Right lobe of liver (tissue), 6 donors: ENCODE measurements at regions not wholly inside any gene's neighbourhood (a gene's known extent, or its start where the extent isn't known, plus 50 kb on each side); places are given as distances from the start of the nearest gene placed in this dataset.

Experiments
- ATAC-seq, 4 donors: fragments of 200-7000 bp; cut with Tn5 transposase; one replicate each; pipeline ENCODE4 v1.9.1; 2020; ENCODE audit warnings: mild to moderate bottlenecking in 4 of 4, moderate library complexity in 4 of 4
- DNase-seq, 3 donors: peaks; one replicate each; pipeline ENCODE4 v3.0.0-alpha.2; 2020
- H3K27ac ChIP-seq, 3 donors: fragments of 200-600 bp; one replicate each; pipeline ENCODE4 v1.8.0; 2022
- H3K27me3 ChIP-seq, 2 donors: fragments of 200-600 bp; one replicate each; pipeline ENCODE4 v1.8.0; 2022
- H3K36me3 ChIP-seq, 4 donors: fragments of 200-600 bp; sonication (generic) in 1 of 4; one replicate each; pipeline versions ENCODE4 v1.5.1 to v1.8.0; 2017 to 2022; ENCODE audit warnings: control low read depth in 1 of 4
- H3K4me1 ChIP-seq, 4 donors: fragments of 200-600 bp; sonication (generic) in 1 of 4; one replicate each; pipeline versions ENCODE4 v1.5.1 to v1.8.0; 2017 to 2022; ENCODE audit warnings: control low read depth in 1 of 4
- H3K4me3 ChIP-seq, 3 donors: fragments of 200-600 bp; one replicate each; pipeline ENCODE4 v1.8.0; 2022
- H3K9me3 ChIP-seq, 4 donors: fragments of 200-600 bp; sonication (generic) in 1 of 4; one replicate each; pipeline versions ENCODE4 v1.5.1 to v1.8.0; 2017 to 2022; ENCODE audit warnings: control low read depth in 1 of 4
- CTCF ChIP-seq, 4 donors: fragments of 200-600 bp in 3 of 4; fragments of 450-650 bp in 1 of 4; IDR thresholded peaks; one replicate each; pipeline versions ENCODE4 v1.5.1 to v1.8.0; 2016 to 2022; ENCODE audit warnings: antibody characterized with exemption in 4 of 4, mild to moderate bottlenecking in 2 of 4
- POLR2A ChIP-seq: fragments of 450-650 bp; IDR thresholded peaks from one replicate; pipeline ENCODE4 v1.6.1; 2017; ENCODE audit warnings: antibody characterized with exemption, mild to moderate bottlenecking
- WGBS: methylation state at CpG from one replicate; pipeline ENCODE4 v1.1.6; 2018; ENCODE audit warnings: low coverage, low lambda C conversion rate; ENCODE audit not compliant: insufficient coverage; ENCODE audit errors: missing lambda C conversion rate; 5-methylcytosine and 5-hydroxymethylcytosine counted together
- intact Hi-C, 2 donors: fragments of 100-400 bp; cut with DNase I; formaldehyde crosslinking; loops; one replicate each; pipeline versions ENCODE4 v1.11.2 to v1.14.1; 2022
- donor health status: DM: no; HTN: yes; CAD: no.
- donor health status: DM: no; HTN: no; CAD: no.
- donor health status: DM: no; HTN: no; CAD: no.
- donor health status: DM: no; HTN: yes; CAD: no.
- donor health status: DM: no; HTN: yes; CAD: no.

- ATAC-seq (no peak), DNase-seq (no peak)
- intact Hi-C loops = no loop called here
- no peak for TF ChIP-seq CTCF (IDR thresholded peaks at IDR 0.05)
- no peak for TF ChIP-seq POLR2A
- 95% methylated on average over 9 of the region's 12 CpGs for WGBS
- Histone ChIP-seq H3K36me3 (no peaks in the 10 kb centered on the region), H3K4me1 (no peaks in the 10 kb centered on the region), H3K9me3 (no peaks in the 10 kb centered on the region), H3K27ac (no peak overlapping the region), H3K4me3 (no peak overlapping the region), H3K27me3 (no peaks in the 10 kb centered on the region)
Measured at GRCh38 chr2:16181062-16181740, 240.9 kb downstream of the MYCN start.

- no peak for TF ChIP-seq POLR2A
- no peak for TF ChIP-seq CTCF (IDR thresholded peaks at IDR 0.05)
- Histone ChIP-seq H3K36me3 (no peaks in the 10 kb centered on the region), H3K4me1 (no peaks in the 10 kb centered on the region), H3K27me3 (no peaks in the 10 kb centered on the region), H3K4me3 (no peak overlapping the region), H3K27ac (no peak overlapping the region), H3K9me3 (no peaks in the 10 kb centered on the region)
- DNase-seq (no peak), ATAC-seq (no peak)
- intact Hi-C loops = no loop called here
- 75% methylated on average over 1 of the region's 6 CpGs for WGBS
Measured at GRCh38 chr2:16180631-16181030, 240.3 kb downstream of the MYCN start.

GRCh38 chr2:16179701-16180416, 239.5 kb downstream of the MYCN start:
- DNase-seq = no peak

GRCh38 chr2:16178551-16179130, 238.3 kb downstream of the MYCN start:
- TF ChIP-seq POLR2A (no peak), CTCF (IDR thresholded peaks at IDR 0.05) (no peak)
- DNase-seq (no peak), ATAC-seq (no peak)
- Histone ChIP-seq H3K4me1 (no peaks in the 10 kb centered on the region), H3K27ac (no peak overlapping the region), H3K36me3 (no peaks in the 10 kb centered on the region), H3K9me3 (no peaks in the 10 kb centered on the region), H3K27me3 (no peaks in the 10 kb centered on the region), H3K4me3 (no peak overlapping the region)
- intact Hi-C loops = no loop called here
- WGBS = 95% methylated on average over 5 of the region's 7 CpGs

More at GRCh38 chr2:16179701-16180416, 239.5 kb downstream of the MYCN start:
- no peak for ATAC-seq
- no peaks in the 10 kb centered on the region for H3K4me1 ChIP-seq
- H3K36me3 ChIP-seq = no peaks in the 10 kb centered on the region
- intact Hi-C loops = no loop called here
- TF ChIP-seq CTCF (IDR thresholded peaks at IDR 0.05) (no peak), POLR2A (no peak)
- no peaks in the 10 kb centered on the region for H3K27me3 ChIP-seq
- no peak overlapping the region for H3K4me3 ChIP-seq
- no peaks in the 10 kb centered on the region for H3K9me3 ChIP-seq
- H3K27ac ChIP-seq = no peak overlapping the region
- 66% methylated on average over 8 of the region's 8 CpGs for WGBS
